ENCODE measurements at regions not wholly inside any gene's neighbourhood (a gene's known extent, or its start where the extent isn't known, plus 50 kb on each side); places are given as distances from the start of the nearest gene placed in this dataset.

DNA sequence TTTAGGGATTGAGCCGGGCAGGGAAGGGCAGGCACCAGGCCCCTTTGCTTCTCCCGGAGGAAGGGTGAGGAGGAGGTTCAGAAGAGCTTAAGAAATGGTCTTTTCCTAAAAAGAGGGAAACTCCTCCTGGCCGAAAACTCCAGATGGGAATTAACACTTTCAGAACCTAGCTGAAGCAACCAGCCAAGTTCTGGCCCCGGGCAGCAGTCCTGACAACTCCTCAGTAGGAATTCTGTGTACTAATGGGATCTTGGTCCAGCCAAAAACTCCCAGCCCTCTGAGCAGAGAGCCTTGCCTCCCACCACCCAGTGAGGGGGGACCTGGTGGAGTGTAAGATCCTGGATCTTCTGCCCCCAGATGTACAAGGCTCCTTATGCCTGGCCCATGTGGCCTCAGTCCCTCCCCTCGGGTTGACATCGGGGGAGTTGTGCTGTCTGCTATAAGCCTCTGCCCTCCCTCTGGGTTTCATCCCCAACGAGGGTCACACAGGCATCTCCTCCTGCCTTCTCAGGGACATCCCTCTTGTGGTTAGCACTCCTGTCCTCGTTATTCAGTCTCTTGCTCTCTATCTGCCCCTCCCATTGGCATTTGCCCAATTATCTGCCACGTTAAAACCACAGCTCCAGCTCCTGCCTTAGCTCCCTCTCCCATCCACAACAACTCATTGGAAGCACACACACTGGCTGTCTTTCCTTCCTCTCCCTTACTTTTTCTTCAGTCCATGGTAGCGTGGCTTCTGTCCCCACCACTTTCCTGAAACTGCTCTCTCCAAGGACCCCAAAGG, 184.6 kb downstream of the CYP26B1 start:
- no peak for TF ChIP-seq EZH2 (IDR thresholded peaks at IDR 0.05; ENCODE audit: insufficient read depth, poor library complexity, severe bottlenecking)
- no peak for TF ChIP-seq EZH2phosphoT487 (IDR thresholded peaks at IDR 0.05; ENCODE audit: insufficient read depth, low read depth)

Data from GM23248 (cell line).